Left forelimb (tissue), 1 donor: ENCODE measurements at regions not wholly inside any gene's neighbourhood (a gene's known extent, or its start where the extent isn't known, plus 50 kb on each side); places are given as distances from the start of the nearest gene placed in this dataset.

Experiments used
- DNase-seq: peaks from one replicate; pipeline ENCODE4 v3.0.0-alpha.2; 2018; ENCODE audit warnings: low spot score

- DNase-seq, result no peak
Observed at GRCh38 chr6:163916315-163917081, 502.0 kb downstream of the QKI start.

- no peak for DNase-seq
Observed at GRCh38 chr6:163915131-163915530, 500.6 kb downstream of the QKI start.

GRCh38 chr6:163913045-163913444 lies 498.5 kb downstream of the QKI start:
- no peak for DNase-seq

GRCh38 chr6:163906006-163906710 lies 491.6 kb downstream of the QKI start:
- DNase-seq, result no peak

GRCh38 chr6:163904186-163904585 lies 489.7 kb downstream of the QKI start:
- DNase-seq, result no peak

- DNase-seq, result no peak
Observed at GRCh38 chr6:163903541-163903940, 489.0 kb downstream of the QKI start.

- no peak for DNase-seq
Observed at GRCh38 chr6:163902993-163903392, 488.5 kb downstream of the QKI start.

GRCh38 chr6:163901681-163902080 lies 487.2 kb downstream of the QKI start:
- no peak for DNase-seq

- no peak for DNase-seq
Observed at GRCh38 chr6:163900570-163900969, 486.1 kb downstream of the QKI start.

- no peak for DNase-seq
Observed at GRCh38 chr6:163897669-163898068, 483.2 kb downstream of the QKI start.

GRCh38 chr6:163897030-163897429 lies 482.5 kb downstream of the QKI start:
- DNase-seq, result no peak

- no peak for DNase-seq
Observed at GRCh38 chr6:163895162-163895561, 480.6 kb downstream of the QKI start.

GRCh38 chr6:163893609-163894189 lies 479.2 kb downstream of the QKI start:
- DNase-seq, result no peak

GRCh38 chr6:163892824-163893561 lies 478.5 kb downstream of the QKI start:
- no peak for DNase-seq

- DNase-seq, result no peak
Observed at GRCh38 chr6:163889904-163890514, 475.5 kb downstream of the QKI start.

- DNase-seq, result no peak
Observed at GRCh38 chr6:163888030-163888819, 473.7 kb downstream of the QKI start.

GRCh38 chr6:163886428-163886827 lies 471.9 kb downstream of the QKI start:
- DNase-seq, result no peak

GRCh38 chr6:163883984-163884383 lies 469.5 kb downstream of the QKI start:
- no peak for DNase-seq

GRCh38 chr6:163878698-163879097 lies 464.2 kb downstream of the QKI start:
- DNase-seq, result no peak

- no peak for DNase-seq
Observed at GRCh38 chr6:163877877-163878639, 463.5 kb downstream of the QKI start.
